Uterus (tissue), 3 donors: ENCODE measurements at regions not wholly inside any gene's neighbourhood (a gene's known extent, or its start where the extent isn't known, plus 50 kb on each side); places are given as distances from the start of the nearest gene placed in this dataset.
"Not testable (repeated sequence)": the region's sequence is repeated elsewhere in the genome, so short reads cannot be mapped to it uniquely, and the experiment has no call there.

Source experiments
- DNase-seq, 2 donors: peaks; one replicate each; pipeline ENCODE4 v3.0.0-alpha.2; 2019 to 2020
- H3K27ac ChIP-seq, 2 donors: fragments of 200-600 bp; sonication (generic); 1 replicate in 1 of 2; 2 replicates in 1 of 2; pipeline ENCODE4 v1.5.1; 2016 to 2018
- H3K27me3 ChIP-seq, 2 donors: fragments of 200-600 bp; sonication (generic); one replicate each; pipeline ENCODE4 v1.5.1; 2018 to 2019; ENCODE audit warnings: control low read depth in 1 of 2
- H3K36me3 ChIP-seq, 2 donors: fragments of 200-600 bp; sonication (generic); one replicate each; pipeline ENCODE4 v1.5.1; 2019; ENCODE audit warnings: control low read depth in 1 of 2
- H3K4me1 ChIP-seq, 2 donors: fragments of 200-600 bp; sonication (generic); one replicate each; pipeline ENCODE4 v1.5.1; 2018 to 2019; ENCODE audit warnings: control low read depth in 1 of 2
- H3K4me3 ChIP-seq, 2 donors: fragments of 200-600 bp; sonication (generic); 1 replicate in 1 of 2; 2 replicates in 1 of 2; pipeline ENCODE4 v1.5.1; 2018 to 2019; ENCODE audit warnings: mild to moderate bottlenecking in 1 of 2
- H3K9me3 ChIP-seq, 2 donors: fragments of 200-600 bp; sonication (generic); one replicate each; pipeline ENCODE4 v1.5.1; 2019; ENCODE audit warnings: control low read depth in 1 of 2
- POLR2A ChIP-seq, 2 donors: fragments of 450-650 bp; IDR thresholded peaks; one replicate each; pipeline ENCODE4 v1.6.1; 2016; ENCODE audit warnings: antibody characterized with exemption in 2 of 2, mild to moderate bottlenecking in 1 of 2, moderate library complexity in 1 of 2
- intact Hi-C: fragments of 100-400 bp; cut with DNase I; formaldehyde crosslinking; loops from one replicate; pipeline ENCODE4 v1.15.1; 2023; ENCODE audit warnings: low total_unique reads
- TF ChIP-seq, protein P1 (sequence below), 4 experiments: fragments of 200-600 bp in 2 of 4; fragments of 450-650 bp in 2 of 4; sonication (generic) in 2 of 4; IDR thresholded peaks; one replicate each; pipeline ENCODE4 v1.5.1; 2016 to 2019; ENCODE audit warnings: antibody characterized with exemption in 4 of 4, mild to moderate bottlenecking in 2 of 4, moderate library complexity in 1 of 4
- donor health status: DM: yes; HTN: yes; CAD: no.

DNA sequence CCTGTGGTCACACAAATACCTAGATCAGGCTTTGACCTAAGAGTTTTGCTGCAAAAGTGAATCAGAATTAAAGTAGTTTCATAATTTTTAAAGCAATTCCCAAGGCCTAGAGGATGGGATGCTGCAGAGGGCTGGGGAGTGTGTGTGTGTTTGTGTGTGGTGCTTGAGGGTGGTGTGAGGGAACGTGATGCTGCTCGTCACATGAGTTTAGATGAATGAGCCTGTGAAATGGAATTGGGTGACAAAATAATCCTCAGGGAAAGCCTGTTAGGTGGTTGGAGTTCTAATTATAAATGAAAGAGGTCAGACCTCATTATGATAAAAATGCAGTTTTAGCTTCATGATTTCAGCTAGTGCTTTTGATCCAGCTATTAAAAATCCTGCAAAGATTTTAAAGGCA, 87.5 kb upstream of the TMEM170B start:
- Histone ChIP-seq H3K4me3 (no peak overlapping the region), H3K27me3 (no peaks in the 10 kb centered on the region), H3K27ac (no peak overlapping the region), H3K36me3 (no peaks in the 10 kb centered on the region), H3K4me1 (no peaks in the 10 kb centered on the region), H3K9me3 (no peaks in the 10 kb centered on the region)
- intact Hi-C loops: no loop called here
- no peak for TF ChIP-seq POLR2A (IDR thresholded peaks at IDR 0.05)
- TF ChIP-seq, protein P1, sequence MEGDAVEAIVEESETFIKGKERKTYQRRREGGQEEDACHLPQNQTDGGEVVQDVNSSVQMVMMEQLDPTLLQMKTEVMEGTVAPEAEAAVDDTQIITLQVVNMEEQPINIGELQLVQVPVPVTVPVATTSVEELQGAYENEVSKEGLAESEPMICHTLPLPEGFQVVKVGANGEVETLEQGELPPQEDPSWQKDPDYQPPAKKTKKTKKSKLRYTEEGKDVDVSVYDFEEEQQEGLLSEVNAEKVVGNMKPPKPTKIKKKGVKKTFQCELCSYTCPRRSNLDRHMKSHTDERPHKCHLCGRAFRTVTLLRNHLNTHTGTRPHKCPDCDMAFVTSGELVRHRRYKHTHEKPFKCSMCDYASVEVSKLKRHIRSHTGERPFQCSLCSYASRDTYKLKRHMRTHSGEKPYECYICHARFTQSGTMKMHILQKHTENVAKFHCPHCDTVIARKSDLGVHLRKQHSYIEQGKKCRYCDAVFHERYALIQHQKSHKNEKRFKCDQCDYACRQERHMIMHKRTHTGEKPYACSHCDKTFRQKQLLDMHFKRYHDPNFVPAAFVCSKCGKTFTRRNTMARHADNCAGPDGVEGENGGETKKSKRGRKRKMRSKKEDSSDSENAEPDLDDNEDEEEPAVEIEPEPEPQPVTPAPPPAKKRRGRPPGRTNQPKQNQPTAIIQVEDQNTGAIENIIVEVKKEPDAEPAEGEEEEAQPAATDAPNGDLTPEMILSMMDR (IDR thresholded peaks at IDR 0.05): no peak
- DNase-seq: no peak

DNA sequence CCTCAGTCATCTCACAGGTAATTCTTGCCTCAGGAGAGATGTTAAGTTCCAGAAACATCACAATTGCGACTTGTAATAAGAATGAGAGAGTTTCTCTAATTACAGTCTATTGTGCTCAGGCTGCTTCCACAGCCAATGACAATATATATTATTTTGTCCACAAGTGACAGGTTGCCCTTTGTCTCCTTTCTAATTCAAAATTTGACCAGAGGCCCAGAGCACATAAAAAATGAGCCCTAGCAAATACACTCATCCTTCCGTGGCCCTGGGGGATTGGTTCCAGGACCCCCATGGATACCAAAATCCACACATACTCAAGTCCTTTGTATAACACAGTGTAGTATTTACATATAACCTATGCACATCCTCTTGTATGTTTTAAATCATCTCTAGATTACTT, 88.1 kb upstream of the TMEM170B start:
- no peaks in the 10 kb centered on the region for H3K9me3 ChIP-seq
- no peak for DNase-seq
- H3K4me3 ChIP-seq: no peak overlapping the region
- H3K36me3 ChIP-seq: no peaks in the 10 kb centered on the region
- no peak overlapping the region for H3K27ac ChIP-seq
- intact Hi-C loops: no loop called here
- H3K27me3 ChIP-seq: no peaks in the 10 kb centered on the region
- no peaks in the 10 kb centered on the region for H3K4me1 ChIP-seq
- TF ChIP-seq, protein P1 (IDR thresholded peaks at IDR 0.05): no peak
- TF ChIP-seq POLR2A (IDR thresholded peaks at IDR 0.05): no peak

GRCh38 chr6:11448038-11448437, 89.5 kb upstream of the TMEM170B start:
- TF ChIP-seq, protein P1 (IDR thresholded peaks at IDR 0.05): no peak
- TF ChIP-seq POLR2A (IDR thresholded peaks at IDR 0.05): no peak
- H3K36me3 ChIP-seq: no peaks in the 10 kb centered on the region
- no peaks in the 10 kb centered on the region for H3K4me1 ChIP-seq
- intact Hi-C loops: no loop called here
- H3K4me3 ChIP-seq: no peak overlapping the region
- H3K27me3 ChIP-seq: no peaks in the 10 kb centered on the region
- no peaks in the 10 kb centered on the region for H3K9me3 ChIP-seq
- no peak for DNase-seq
- H3K27ac ChIP-seq: no peak overlapping the region

- no peaks in the 10 kb centered on the region for H3K9me3 ChIP-seq
- no peaks in the 10 kb centered on the region for H3K4me1 ChIP-seq
- H3K27me3 ChIP-seq: no peaks in the 10 kb centered on the region
- no peak overlapping the region for H3K27ac ChIP-seq
- H3K36me3 ChIP-seq: no peaks in the 10 kb centered on the region
- intact Hi-C loops: no loop called here
- TF ChIP-seq, protein P1 (IDR thresholded peaks at IDR 0.05): no peak
- TF ChIP-seq POLR2A (IDR thresholded peaks at IDR 0.05): no peak
- DNase-seq: no peak
- no peak overlapping the region for H3K4me3 ChIP-seq
Measured at GRCh38 chr6:11447265-11447664, 90.3 kb upstream of the TMEM170B start.

DNA sequence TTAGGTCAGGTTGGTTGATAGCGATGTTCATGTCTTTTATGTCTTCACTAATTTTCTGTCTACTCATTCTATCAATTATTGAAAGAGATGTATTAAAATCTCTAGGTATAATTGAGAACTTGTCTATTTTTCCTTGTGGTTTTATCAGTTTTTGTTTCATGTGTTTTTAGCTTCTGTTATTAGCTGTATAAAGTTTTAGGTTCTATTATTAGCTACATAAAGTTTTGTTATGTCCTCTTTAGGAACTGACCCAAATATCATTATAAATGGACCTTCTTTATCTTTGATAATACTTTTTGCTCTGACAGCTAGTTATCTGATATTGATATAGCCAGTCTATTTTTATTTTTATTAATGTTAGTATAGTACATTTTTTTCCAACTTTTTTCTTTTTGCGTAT, 92.4 kb upstream of the TMEM170B start:
- H3K9me3 ChIP-seq: no peaks in the 10 kb centered on the region
- H3K36me3 ChIP-seq: no peaks in the 10 kb centered on the region
- intact Hi-C loops: no loop called here
- no peak overlapping the region for H3K27ac ChIP-seq
- no peak for DNase-seq
- H3K27me3 ChIP-seq: no peaks in the 10 kb centered on the region
- TF ChIP-seq POLR2A (IDR thresholded peaks at IDR 0.05): no peak
- TF ChIP-seq, protein P1 (IDR thresholded peaks at IDR 0.05): no peak
- no peak overlapping the region for H3K4me3 ChIP-seq
- no peaks in the 10 kb centered on the region for H3K4me1 ChIP-seq

- H3K9me3 ChIP-seq, DNase-seq, H3K27ac ChIP-seq, H3K4me1 ChIP-seq, H3K36me3 ChIP-seq, H3K27me3 ChIP-seq, intact Hi-C loops, H3K4me3 ChIP-seq: not testable (repeated sequence)
Measured at GRCh38 chr6:11443125-11443524, 94.4 kb upstream of the TMEM170B start.
